ENCODE measurements at regions not wholly inside any gene's neighbourhood (a gene's known extent, or its start where the extent isn't known, plus 50 kb on each side); places are given as distances from the start of the nearest gene placed in this dataset.

GRCh38 chr2:79453918-79454317 is 58.9 kb upstream of the CTNNA2 start:
- no peak for DNase-seq

DNA sequence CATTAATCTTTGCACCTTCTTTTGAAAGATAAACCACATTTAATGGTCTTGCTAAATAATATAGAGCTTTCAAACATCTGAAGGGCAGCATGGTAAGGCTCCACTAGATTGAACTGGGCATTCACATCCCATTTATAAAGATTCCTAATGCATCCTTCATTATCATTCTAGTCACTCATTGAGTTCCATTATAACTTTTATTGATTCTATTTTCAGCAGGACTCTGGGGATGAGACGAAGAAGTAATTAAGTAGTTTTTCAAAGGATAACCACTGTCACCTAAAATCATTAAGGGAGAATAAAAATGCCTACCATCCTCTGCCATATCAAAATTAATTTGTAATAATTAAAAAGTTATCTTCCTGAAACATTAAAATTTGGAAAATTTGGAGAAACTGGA is 60.2 kb upstream of the CTNNA2 start:
- DNase-seq, result no peak

GRCh38 chr2:79447463-79447862 is 65.4 kb upstream of the CTNNA2 start:
- DNase-seq, result no peak

DNA sequence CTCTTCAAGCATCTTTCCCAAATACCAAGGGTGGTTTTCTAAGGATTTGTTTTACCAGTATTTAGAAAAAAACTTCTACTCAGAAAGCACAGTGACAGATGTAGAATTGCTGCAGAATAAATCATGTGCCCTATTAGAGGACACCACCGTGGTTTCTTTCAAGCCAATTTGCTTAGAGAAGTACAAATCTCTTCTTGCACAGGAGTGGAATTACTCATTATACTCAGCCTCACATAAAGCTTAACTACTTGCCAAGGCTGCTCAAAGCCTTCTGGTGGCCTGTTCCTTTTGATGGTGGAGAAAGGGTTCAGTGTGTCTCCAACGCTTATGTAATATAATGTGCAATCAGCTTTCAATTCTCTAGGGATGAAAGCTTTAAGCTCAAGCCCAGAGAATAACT is 66.5 kb upstream of the CTNNA2 start:
- no peak for DNase-seq

GRCh38 chr2:79437433-79438267 is 75.2 kb upstream of the CTNNA2 start:
- no peak for DNase-seq

DNA sequence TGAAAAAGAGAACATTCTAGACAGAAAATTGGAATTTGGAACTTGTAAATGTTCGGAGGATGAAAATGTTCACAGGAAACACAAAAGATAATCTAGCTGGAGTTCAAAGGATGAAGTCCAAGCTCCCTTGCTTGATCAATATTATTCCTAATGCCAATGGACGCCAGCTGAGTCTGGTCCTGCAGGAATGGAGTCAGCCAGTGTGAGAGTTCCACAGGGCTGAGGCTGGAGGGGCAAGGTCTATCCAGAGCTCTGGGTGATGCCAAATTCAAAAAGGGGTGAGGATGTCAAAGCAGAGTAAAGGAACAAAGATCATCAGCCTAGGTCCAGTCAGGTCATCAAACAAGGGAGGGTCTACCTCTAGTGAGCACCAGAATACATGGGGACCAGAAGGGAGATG is 78.5 kb upstream of the CTNNA2 start:
- DNase-seq, result no peak

DNA sequence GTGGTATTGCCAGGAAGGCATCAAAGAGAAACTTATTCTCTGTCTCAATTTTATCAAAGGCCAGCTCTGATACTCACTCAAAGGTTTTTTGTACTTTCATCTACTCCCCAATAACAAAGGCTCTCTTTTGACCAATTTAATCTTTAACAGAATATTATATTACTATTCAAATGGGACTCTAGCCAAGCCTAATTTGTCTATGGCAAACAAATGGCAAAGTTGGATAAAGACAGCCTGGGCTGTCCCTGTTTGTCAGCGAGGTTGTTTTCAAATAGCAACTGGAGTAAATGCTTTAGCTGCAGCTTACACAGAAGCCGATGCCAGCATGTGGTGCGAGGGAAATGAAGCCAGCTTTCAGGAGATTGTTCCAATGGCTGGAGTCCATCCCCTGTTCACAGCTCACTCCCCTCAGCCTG is 80.1 kb upstream of the CTNNA2 start:
- no peak for DNase-seq

DNA sequence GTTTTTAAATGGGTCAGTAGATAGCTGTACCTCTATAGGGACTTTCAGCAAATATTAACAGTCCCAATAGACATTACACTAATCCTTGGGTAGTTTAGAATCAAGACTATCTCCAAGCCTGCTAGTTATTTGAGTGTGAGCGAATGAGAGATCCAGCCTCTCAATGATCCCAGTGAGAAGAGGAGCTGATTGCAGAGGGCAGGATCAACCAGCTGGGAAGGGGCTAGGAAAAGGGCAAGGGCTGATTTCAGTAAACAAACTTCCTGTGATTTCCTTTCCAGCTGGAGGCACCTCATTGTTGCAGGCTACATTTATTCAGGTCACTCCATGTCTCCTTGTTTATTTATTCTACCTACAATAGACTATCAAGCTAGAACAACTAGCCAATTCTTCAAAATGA is 84.1 kb upstream of the CTNNA2 start:
- DNase-seq, result no peak

GRCh38 chr2:79414690-79415089 is 98.2 kb upstream of the CTNNA2 start:
- DNase-seq, result no peak

- no peak for DNase-seq
Measured at GRCh38 chr2:79394485-79394859, 118.4 kb upstream of the CTNNA2 start.

- DNase-seq, result no peak
Measured at GRCh38 chr2:79393806-79394484, 118.9 kb upstream of the CTNNA2 start.

- DNase-seq, result no peak
Measured at GRCh38 chr2:79393107-79393685, 119.7 kb upstream of the CTNNA2 start.

- DNase-seq, result no peak
Measured at GRCh38 chr2:79389481-79389880, 123.4 kb upstream of the CTNNA2 start.

- DNase-seq, result no peak
Measured at GRCh38 chr2:79388024-79388423, 124.8 kb upstream of the CTNNA2 start.

- no peak for DNase-seq
Measured at GRCh38 chr2:79387431-79387830, 125.4 kb upstream of the CTNNA2 start.

GRCh38 chr2:79383681-79384080 is 129.2 kb upstream of the CTNNA2 start:
- DNase-seq, result no peak

- no peak for DNase-seq
Measured at GRCh38 chr2:79375817-79376216, 137.0 kb upstream of the CTNNA2 start.

- no peak for DNase-seq
Measured at GRCh38 chr2:79373358-79374130, 139.3 kb upstream of the CTNNA2 start.

GRCh38 chr2:79370976-79371538 is 141.8 kb upstream of the CTNNA2 start:
- DNase-seq, result no peak

GRCh38 chr2:79369127-79369526 is 143.7 kb upstream of the CTNNA2 start:
- no peak for DNase-seq

DNA sequence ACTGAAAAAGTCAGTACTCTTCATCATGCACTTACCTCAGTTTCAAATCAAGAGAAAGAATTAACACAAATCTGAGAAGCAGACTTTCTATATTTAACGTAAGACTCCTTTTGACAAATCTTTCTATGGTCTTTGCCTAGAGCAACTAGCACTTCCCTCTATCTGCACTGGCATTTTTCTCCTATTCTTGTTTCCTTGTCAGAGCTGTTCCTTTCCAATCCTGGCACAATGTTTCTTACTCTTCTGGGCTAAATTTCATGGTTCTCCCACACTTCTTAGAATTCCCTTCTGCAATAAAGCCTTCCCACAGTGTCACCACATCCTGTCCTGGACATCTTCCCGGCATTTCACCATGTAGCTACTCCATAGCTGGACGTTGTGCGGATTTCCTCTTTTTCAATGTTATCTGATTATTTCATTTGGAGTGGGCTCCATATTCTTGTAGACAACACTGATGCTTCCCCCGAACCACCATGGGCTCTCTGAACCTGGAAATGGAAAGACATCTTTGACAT is 144.7 kb upstream of the CTNNA2 start:
- no peak for DNase-seq

DNA sequence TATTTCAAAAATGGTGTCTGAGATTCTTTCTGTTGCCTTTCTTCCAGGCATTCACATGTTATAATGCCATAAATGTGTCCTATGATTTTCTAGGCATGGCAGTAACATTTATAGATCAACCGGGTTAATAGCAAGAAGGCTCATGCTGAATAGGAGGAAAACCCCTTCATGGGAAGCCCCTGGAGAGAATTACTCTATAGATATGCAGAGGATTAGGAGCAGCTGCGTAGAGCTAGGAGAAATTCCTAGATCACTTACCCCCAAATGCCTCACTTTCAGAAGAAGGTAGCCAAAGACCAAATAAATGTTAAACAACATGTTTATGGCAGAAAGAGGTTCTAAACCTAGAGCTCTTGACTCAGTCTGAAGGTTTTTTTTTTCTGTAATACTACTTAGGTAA is 153.4 kb upstream of the CTNNA2 start:
- no peak for DNase-seq

GRCh38 chr2:79355569-79355968 is 157.3 kb upstream of the CTNNA2 start:
- no peak for DNase-seq
